NCI-H460 (cell line): ENCODE measurements at regions not wholly inside any gene's neighbourhood (a gene's known extent, or its start where the extent isn't known, plus 50 kb on each side); places are given as distances from the start of the nearest gene placed in this dataset.

ENCODE experiments used
- DNase-seq: peaks from one replicate; pipeline ENCODE4 v3.0.0-alpha.2; 2016; ENCODE audit warnings: low read depth; ENCODE audit errors: extremely low read depth

DNA sequence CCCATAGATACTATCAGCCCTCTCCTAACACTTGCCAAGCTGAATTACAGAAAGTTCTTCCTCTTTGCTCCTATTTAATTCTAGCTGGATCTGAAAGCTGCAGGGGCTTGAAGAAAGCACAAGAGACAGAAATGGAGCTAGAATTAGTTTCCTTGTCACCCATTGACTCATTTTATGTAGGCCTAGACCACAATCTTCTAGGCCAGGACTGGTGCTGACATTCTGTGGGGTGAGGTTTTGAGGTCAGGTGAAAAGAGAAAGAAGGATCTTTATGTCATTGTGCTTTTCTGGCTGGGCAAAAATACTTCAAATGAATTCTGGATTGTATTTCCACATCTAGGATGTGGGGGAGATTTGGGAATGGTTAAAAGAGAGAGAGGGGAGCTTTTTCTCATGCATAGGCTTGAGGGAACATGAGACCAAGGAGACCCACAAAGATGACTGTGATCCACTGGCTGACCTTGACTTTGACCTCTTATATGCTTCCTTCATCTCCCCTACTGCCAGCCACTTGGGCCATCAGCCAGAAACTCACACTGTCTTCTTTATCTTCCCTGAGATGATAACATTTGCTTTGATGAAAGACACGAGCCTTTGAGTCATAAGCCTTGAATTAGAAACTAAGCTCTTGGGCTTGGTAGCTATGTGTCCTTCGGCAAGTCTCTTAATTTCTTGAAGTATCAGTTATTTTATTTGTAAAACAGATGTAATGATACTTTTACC lies 274.9 kb upstream of the CADM1 start:
- DNase-seq, result no peak

DNA sequence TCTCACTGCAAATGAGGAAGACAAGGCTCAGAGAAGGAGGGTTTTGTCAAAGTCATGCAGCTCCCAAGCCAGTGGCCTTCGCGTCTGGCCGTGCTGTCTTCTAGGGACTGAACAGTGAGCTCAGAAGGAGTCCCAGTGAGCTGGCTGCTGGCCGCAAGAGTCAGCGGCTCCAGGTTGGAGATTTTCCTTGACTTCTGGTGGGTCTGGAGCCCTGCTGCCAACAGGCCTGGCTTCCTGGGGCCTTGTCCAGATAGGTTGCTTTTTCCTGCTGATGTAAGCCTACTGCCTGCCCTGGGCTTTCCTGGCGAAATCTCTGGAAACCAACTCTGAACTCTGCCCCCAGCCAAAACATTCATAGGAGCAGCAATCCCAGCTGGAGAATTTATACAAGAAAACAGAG lies 272.7 kb upstream of the CADM1 start:
- no peak for DNase-seq

DNA sequence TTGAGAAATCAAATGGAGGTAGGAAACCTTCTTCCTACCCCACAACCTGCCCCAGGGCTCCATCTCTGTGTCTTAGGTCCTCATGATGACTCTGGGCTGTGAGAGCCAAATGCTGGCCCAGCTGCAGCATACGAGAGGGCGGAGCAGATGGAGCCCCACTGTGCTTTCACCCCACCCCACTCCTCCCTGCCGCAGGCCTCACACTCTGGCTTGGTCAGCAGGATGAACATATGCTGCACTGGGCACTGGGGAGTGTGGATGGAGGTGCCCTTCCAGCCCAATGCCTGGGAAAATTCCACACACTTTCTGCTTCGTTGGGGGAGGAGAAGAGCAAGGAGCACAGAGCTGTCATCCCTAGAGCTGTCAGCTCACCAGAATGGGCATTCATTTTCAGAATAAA lies 271.6 kb upstream of the CADM1 start:
- DNase-seq, result no peak

DNA sequence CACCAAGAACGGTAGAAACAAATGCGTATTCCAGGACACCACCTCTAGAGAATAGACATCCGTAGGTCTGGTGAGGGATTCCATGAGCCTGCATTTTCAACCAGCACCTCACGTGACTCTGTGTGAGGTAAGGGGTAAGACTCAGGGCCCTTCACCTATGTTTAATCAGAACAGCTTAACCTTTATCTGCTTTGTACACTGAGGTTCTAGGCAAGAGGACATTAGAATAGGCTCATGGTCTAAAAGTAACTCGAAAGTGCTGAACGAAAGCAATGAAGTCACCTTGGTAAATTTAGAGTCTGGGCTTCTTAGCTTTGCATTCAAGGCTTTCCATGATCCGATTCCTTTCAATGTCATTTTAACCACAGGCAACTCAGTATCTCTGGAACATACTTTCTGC lies 270.5 kb upstream of the CADM1 start:
- no peak for DNase-seq

DNA sequence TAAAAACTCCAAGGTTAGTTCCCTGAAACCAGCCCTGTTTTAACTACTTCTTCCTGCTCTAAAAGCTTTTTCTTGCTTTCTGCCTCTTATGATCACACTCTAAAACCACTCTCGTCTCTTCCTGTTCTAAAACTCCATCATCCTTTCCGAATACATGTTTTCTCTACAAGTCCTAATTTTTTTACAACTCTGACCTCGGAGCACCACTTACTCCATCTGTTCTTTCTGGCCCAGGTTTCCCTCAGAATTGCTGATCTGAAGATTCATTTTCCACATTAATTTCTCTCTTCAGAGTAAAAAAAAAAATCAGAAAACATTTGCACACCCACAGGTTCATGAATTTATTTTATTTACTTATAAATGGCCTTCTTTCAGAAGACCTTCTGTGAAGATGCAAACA lies 265.7 kb upstream of the CADM1 start:
- DNase-seq, result no peak

DNA sequence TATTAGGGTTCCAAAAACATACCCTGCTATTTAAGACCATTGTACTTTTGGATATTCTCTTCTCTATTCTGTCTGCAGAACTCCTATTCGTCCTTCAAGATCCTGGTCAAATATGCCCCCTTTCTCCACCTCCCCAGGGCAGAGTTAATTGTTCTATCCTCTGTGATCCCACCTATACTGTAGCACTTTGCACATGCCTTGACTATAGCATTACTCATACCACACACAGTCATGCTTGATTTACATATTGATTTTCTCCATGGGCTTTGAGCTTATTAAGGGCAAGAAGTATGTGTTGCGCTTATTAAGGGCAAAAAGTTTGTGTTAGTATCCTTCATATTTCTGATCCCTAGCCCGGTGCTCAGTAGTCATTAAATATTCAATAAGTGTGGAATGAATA lies 263.7 kb upstream of the CADM1 start:
- DNase-seq, result no peak

DNA sequence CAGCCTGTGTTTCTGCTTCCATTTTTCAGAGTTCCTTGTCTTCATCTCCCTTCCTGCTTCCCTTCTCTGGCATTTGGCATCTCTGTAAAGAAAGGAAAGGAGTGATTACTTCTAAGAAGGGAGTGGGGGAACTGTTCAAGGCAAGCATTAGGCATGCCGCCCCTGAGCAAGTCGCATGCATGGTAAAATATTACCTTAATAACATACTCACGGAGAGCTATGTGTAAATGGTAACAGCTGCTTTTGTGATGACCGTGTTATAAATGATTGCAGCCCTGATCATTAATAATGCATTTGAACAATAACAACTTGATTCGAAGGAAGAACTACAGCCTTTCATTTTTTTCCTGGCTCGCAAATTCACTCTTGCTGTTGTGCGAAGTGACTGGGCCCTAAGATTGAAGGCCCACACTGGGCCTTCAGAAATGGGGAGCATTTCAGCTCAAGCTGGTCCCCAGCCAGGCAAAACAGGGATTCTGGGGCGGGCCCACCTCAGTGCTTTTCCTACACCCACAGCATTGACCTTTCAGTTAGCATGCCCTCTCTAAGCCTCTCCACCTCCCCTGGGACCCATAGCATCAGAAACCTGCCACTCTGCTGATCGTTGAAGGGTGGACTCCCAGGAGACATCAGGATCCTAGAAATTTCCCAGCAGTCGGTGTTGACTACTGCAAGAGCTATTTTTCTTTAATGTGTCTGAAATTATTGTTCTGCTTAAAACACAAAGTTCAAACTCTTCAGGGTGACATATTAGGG lies 263.0 kb upstream of the CADM1 start:
- DNase-seq, result no peak

DNA sequence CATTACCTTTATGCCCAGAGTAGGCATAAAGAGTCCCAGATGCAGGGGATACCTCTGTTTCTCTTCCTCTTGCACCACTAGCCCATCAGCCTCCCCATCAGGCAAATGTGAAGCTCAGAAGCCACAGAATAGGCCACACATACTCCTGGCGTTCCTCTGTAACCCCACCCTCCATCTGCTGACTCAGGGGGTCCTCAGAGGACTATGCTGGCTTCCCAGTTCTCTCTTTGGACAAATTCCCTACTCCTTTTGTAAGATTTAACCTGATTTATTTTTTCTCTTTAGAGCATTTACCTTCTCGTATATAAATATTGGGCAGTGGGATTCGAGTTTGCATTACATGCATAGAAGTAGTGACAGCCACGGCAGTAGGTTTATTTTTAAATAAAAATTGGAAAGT lies 262.3 kb upstream of the CADM1 start:
- DNase-seq, result no peak

DNA sequence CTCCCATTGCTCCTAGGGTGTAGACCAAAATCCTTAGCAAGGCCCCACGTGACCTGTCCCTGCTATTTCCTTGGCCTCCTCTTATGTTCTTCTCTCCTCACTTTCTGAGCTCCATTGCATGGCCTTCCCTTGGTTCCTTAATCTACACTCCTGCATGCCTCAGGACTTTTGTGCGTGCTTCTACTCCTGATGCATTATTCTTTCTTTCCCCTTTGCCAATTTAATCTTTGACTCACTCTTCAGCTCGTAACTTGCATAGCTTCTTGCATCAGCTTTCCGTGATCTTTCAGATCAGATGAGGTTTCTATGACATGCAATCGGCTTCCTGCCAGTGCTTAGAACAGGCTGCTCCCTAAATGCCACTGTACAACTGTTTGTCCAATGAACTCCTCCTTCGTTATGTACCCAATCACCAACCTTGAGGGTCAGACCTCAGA lies 261.6 kb upstream of the CADM1 start:
- DNase-seq, result no peak

DNA sequence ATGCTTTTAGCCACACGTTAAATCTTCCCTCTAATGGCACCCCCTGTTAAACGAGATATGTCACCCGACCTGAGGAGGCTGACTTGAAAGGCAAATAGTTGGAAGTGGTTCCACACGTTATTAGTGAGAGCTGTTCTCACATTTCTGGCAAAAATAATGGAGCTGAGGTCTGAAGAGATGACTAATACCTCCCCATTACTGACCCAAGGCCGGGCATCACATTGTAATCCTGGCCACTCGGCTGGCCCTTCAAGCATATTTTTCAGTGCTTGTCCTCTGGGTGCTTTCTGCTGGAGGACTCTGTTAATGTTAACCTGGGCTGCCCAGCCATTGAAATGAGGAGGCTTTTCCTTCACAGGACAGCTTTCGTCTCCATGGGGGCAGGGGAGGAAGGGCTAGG lies 260.0 kb upstream of the CADM1 start:
- DNase-seq, result no peak

DNA sequence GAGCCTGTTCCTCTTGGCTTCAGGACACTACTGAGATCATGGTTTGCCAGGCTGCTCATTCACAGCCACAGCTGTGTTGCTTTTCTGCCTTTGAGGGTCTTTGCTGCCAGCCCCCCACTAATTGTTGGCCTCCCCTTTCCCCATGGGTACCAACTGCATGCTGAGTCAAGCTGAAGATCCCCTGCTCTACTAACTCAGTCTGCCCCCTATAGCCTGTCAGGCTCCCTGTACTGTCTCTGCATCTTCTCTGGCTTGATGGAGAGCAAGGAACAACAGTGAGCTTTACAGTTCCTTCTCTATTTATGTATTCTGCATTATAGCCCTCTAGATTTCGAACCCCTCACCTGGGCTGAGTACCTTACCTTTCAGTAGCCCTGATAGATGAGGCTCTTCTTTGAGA lies 257.6 kb upstream of the CADM1 start:
- no peak for DNase-seq

DNA sequence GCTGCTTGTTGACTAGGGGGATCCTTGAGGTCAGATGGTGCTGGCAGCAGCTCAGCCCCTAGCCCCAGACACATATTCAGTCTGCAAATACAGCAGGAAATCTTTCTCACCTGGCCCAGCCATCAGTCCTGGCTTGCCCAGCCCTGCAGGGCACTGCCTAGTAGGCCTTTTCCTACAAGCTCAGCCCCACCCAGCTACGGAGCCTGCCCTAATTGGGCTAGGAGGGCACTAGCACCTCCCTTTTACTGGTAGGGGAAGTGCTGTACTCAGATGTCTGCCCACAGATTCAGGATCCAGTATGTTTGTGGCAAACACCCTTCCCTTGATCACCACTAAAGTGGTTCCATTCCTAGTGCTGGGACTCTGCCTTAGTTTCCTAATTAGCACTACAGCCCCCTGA lies 257.1 kb upstream of the CADM1 start:
- no peak for DNase-seq

DNA sequence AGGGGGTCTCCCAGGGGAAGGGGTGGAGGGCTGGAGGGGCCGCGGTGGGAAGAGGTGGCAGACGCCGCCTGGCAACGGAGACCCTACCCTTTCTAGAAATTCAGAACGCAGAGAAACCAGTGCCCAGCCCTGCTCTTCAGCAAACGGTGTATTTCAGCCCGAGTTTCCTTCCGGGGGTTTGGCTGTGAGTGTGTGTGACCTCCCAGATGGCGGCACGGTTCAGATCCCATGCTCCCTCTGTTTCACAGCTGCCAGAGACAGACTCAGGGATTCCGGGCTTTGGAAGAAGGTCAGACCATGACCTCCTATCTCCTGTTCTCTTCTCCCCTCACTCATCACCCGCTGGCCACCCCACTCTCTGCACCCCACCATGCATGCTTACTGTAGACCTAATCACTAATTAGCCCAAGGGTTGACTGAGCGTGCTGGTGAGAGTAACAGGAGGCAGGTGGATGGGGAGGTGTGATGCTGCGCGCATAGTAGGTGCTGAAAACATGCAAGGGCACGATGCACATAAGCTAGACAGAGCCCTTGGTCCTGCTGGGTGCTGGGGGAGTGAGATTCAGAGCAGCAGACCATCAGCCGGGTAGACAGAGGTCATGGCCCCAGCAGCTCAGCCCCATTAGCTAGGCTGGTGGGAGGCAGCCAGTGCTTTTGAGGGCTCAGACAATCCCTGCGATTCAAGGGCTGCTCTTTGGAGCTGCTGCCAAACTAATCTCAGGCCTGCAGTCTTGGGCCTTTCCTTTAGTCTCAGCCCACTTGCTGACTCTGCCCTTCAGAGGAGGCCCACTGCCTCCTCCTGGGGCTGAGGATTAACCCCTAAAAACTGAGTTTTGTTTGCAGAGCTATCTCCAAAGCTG lies 256.5 kb upstream of the CADM1 start:
- no peak for DNase-seq

DNA sequence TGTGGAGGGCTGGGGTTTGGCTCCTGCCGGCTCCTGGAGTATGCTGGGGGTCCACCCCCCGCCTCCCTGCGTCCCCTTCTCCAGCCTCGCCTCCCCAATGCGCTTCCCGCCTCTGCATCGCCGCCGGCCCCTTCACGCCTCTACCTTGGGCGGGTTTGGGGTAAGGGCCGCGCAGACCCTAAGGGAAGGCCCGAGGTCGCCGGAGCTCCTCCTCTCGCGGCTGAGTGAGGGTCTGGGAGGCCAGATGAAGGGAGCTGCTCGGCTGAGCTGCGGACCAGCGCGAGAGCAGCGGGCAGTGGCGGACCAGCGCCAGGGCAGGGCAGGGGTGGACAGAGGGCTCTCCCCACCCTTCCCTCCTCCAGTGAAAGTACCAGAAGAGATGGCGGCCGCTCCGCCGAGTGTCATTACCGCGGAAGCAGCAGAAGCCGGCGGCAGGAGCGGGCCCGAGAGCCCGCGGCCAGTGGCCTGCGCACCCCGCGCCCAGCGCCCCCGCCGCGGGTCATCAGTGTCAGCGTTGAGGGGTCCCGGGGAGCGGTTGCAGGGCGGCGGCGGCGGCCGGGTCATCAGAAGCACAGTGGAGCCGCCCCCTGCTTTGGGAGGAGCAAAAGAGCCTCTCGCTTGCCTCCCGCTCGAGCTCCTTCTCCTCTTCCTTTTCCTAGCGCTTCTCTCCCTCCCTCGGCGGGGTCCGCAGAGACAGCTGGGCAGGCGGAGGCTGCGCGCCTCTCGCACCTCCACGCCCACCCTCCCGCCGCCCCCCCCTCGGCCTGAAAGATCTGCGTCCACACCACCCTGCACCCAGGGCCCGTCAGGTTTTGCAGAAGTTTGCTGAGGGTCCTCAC lies 255.6 kb upstream of the CADM1 start:
- no peak for DNase-seq

DNA sequence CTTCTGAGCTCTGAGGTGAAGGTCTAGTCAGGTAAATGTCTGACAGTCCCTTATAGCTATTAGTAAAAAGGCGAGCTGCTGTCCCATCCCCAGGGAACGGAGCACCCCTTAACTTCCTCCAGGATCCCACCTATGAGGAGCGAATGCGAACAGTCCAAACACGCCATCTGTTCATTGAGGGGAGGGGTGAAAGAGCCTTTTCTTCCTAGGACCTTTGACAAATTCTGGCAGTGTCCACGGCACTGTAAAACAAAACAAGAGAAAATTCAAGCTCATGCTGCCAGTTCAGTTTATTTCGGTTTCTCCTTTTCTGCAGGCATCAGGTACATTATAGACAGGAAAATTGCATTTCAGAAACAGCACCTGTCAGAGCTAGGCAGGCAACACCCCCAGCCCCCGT lies 253.8 kb upstream of the CADM1 start:
- DNase-seq, result no peak

DNA sequence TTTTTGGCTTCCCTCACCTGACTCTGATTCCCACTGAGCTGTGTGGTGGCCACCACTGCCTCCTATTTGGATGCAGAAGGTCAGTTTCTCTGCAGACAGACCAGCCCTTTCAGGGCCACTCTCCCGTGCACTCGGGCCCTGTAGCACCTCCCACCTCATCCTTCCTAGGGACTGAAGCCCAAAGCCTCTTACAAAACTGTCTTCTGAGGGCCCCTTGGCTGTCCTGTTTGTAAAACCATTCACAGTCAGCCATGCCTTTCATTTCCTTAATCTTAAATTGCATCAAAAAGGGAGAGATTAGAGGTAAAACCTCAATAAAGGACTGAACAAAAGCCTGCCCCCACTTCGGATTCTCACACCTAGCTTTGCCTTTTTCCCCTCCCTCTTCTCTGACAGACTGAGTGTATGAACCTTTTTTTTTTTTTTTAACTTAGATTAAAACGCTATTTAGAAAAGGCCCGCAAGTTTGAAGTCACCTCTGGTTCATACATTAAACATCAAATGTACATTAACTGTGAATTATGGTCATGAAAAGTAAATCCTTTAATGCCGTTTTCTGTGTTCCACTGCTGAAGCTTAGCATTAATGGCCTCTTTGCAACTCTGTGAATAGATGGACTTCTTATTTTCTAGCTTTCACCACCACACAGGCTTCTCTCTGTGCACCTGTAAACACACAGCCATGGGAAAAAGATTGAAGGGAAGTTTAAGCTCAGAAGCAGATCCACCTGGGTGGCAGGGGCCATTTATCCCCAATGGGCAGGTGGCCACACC lies 247.2 kb upstream of the CADM1 start:
- DNase-seq, result no peak

DNA sequence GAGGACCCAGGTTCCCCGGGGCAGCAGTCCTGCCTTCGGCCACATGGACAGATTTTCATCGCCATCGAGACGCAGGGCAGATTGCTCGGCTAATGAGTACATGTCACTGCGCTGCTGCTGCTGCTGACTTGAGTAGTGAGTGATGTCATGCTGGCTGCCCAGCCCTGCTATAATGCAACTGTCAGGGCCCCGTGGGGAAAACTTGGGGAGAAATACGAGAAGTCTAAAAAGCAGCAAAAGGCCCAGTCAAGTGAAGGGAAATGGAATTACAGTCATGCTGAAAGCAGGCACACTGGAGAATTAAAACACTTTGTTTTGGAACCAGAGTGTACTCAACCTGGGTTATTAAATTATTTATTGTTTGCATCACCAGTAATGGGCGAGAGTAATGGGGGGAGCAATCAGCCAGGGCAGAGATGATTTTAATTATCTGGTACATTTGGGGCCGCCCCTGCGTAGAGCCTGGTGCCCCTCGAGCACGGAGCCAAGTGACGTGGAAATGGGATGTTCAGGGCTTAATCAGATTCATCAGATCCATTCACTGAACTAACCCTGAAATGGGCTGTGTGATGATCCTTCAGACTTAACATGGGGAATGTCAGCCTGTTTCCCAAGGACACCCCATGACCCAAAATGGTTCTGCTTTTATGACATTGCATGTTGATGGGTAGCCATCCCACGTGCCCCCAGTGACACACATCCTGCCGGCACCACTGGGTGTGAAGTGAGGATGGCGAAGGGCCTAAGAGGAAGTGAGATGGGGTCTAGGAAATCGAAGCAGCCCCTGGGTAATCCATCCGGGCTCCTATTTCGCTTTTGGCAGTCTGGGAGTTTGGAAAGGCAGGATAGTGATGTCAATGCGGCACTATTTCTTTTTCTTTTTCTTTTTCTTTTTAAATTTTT lies 241.6 kb upstream of the CADM1 start:
- no peak for DNase-seq

DNA sequence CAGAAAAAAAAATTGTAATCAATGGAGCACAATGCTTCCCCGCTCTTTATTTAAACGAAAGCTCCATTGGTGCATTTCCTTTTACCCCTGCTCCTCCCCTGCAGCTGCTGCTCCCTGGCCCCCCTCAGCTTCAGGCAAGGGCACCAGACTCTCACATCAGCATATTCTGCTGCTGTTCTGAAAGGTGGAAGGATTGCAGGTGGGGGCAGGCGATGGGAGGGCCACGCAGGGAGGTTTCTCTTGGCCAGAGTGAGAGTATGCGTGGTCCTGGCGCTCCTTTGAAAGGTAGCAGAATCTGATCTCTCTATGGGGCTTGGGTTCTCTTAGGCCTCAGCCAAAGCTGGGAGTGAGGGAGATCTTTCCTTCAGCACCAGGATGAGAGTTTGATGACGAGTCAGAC lies 240.9 kb upstream of the CADM1 start:
- no peak for DNase-seq

DNA sequence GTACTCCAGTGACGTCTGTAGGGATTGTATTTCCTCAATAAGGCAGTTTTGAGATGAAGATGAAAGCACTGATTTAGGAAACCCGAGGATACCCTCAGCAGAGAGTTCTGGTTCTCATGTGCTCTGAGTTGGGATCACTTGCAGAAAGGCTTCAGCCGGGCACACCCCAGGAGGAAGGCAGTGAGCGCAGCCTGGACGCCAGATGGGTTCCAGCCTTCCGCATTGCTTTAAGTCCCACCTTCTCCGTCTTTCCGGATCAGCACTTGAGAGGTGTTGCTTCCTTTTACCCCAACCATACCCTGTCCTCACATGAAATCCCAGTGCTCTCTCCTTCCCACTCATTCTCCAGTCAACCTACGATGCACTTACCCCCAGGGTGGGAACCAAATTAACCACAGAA lies 239.5 kb upstream of the CADM1 start:
- no peak for DNase-seq
